ENCODE measurements at regions not wholly inside any gene's neighbourhood (a gene's known extent, or its start where the extent isn't known, plus 50 kb on each side); places are given as distances from the start of the nearest gene placed in this dataset.

DNA sequence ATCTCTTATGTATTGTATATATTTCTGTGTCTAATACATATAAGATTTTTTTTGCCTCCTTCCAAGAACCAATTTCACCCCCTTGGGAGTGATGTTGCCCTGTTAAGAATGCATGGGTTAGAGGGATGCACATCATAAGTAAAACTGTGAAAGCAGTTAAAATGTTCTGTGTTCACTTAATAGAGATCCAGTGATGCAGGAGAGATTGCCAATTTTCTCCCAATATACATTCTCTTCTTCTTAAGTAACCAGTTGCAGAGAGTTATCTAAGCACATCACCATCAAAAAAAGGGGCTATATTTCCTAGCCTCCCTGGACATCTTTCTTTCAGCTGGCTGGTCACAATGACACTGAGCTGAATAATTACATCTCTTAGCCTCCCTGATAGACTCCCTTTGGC, 307.0 kb downstream of the OSTF1 start:
- Histone ChIP-seq H3K4me2 (ENCODE audit: low read length) (no peak overlapping the region), H4K20me1 (ENCODE audit: insufficient read depth) (no peaks in the 10 kb centered on the region), H3K9me3 (ENCODE audit: control insufficient read depth in 1 of 2, insufficient read depth in 1 of 2, low read depth in 1 of 2, low read length in 2 of 2) (no peaks in the 10 kb centered on the region), H2AFZ (ENCODE audit: low read depth, low read length, poor library complexity, severe bottlenecking) (no peak overlapping the region), H3K4me1 (ENCODE audit: control insufficient read depth in 1 of 2, insufficient read depth in 2 of 2, low read length in 2 of 2) (no peaks in the 10 kb centered on the region), H3K27ac (ENCODE audit: low read depth, low read length) (no peak overlapping the region), H3K79me2 (ENCODE audit: insufficient read depth, low read length) (no peaks in the 10 kb centered on the region), H3K36me3 (ENCODE audit: control insufficient read depth in 1 of 2, insufficient read depth in 2 of 2, low read length in 2 of 2) (no peaks in the 10 kb centered on the region), H3K4me3 (replicated peaks in 1 of 2; ENCODE audit: low read depth in 1 of 2, low read length in 2 of 2) (no peak overlapping the region), H3K9ac (ENCODE audit: low read length) (no peak overlapping the region), H3K9me2 (ENCODE audit: insufficient read depth) (no peaks in the 10 kb centered on the region), H3K27me3 (ENCODE audit: insufficient read depth, low read length) (peaks cover 8% of the 10 kb centered on the region; the same call in 1 of the 2 replicates)
- no peak for DNase-seq (ENCODE audit: low read depth, low spot score)
- ChIA-PET POLR2A (no interaction called here), RAD21 (ENCODE audit: low non-redundant PET in 1 of 2, low total read pairs in 2 of 2, uncharacterized antibody in 2 of 2, unreplicated experiment in 2 of 2) (no interaction called here), CTCF (no interaction called here)
- ATAC-seq, result no peak
- intact Hi-C loops (cut with micrococcal nuclease), result no loop called here
- TF ChIP-seq TCF7L2 (IDR thresholded peaks at IDR 0.05; ENCODE audit: borderline replicate concordance, extremely low read depth, insufficient read depth, insufficient read length) (no peak), EZH2 (IDR thresholded peaks at IDR 0.05) (no peak), SIN3A (IDR thresholded peaks at IDR 0.05; ENCODE audit: low read depth) (no peak), SP1 (IDR thresholded peaks at IDR 0.05; ENCODE audit: low read depth) (no peak), RAD21 (IDR thresholded peaks at IDR 0.05; ENCODE audit: low read depth) (no peak), EGR1 (IDR thresholded peaks at IDR 0.05; ENCODE audit: low read depth) (no peak), ELF1 (IDR thresholded peaks at IDR 0.05; ENCODE audit: borderline replicate concordance, low read depth) (no peak), SRF (IDR thresholded peaks at IDR 0.05; ENCODE audit: low read depth) (no peak), JUND (IDR thresholded peaks at IDR 0.05) (no peak), CBX3 (IDR thresholded peaks at IDR 0.05; ENCODE audit: low read depth) (no peak), POLR2AphosphoS5 (IDR thresholded peaks at IDR 0.05; ENCODE audit: low read depth, low read length) (no peak), CEBPB (IDR thresholded peaks at IDR 0.05; ENCODE audit: low read depth) (no peak), EZH2phosphoT487 (IDR thresholded peaks at IDR 0.05; ENCODE audit: borderline replicate concordance) (no peak), FOSL1 (IDR thresholded peaks at IDR 0.05; ENCODE audit: low read depth) (no peak)
- TF ChIP-seq, protein P1, sequence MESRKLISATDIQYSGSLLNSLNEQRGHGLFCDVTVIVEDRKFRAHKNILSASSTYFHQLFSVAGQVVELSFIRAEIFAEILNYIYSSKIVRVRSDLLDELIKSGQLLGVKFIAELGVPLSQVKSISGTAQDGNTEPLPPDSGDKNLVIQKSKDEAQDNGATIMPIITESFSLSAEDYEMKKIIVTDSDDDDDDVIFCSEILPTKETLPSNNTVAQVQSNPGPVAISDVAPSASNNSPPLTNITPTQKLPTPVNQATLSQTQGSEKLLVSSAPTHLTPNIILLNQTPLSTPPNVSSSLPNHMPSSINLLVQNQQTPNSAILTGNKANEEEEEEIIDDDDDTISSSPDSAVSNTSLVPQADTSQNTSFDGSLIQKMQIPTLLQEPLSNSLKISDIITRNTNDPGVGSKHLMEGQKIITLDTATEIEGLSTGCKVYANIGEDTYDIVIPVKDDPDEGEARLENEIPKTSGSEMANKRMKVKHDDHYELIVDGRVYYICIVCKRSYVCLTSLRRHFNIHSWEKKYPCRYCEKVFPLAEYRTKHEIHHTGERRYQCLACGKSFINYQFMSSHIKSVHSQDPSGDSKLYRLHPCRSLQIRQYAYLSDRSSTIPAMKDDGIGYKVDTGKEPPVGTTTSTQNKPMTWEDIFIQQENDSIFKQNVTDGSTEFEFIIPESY (IDR thresholded peaks at IDR 0.05; ENCODE audit: extremely low read depth, insufficient replicate concordance, low read length), result no peak
- TF ChIP-seq, protein P2, sequence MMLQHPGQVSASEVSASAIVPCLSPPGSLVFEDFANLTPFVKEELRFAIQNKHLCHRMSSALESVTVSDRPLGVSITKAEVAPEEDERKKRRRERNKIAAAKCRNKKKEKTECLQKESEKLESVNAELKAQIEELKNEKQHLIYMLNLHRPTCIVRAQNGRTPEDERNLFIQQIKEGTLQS (IDR thresholded peaks at IDR 0.05), result no peak
- TF ChIP-seq, protein P3, sequence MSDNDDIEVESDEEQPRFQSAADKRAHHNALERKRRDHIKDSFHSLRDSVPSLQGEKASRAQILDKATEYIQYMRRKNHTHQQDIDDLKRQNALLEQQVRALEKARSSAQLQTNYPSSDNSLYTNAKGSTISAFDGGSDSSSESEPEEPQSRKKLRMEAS (IDR thresholded peaks at IDR 0.05), result no peak
- BruUV-seq (replicated peaks), result no TSS peak
